Activated CD4-positive, CD25-positive, alpha-beta regulatory T cell treated with anti-CD3 and anti-CD28 coated beads, Interleukin-2, amount 50 U/mL, for 24 hours (primary cell): ENCODE measurements at regions not wholly inside any gene's neighbourhood (a gene's known extent, or its start where the extent isn't known, plus 50 kb on each side); places are given as distances from the start of the nearest gene placed in this dataset.
"Not testable (repeated sequence)": the region's sequence is repeated elsewhere in the genome, so short reads cannot be mapped to it uniquely, and the experiment has no call there.

Experiments used
- ATAC-seq, 2 donors: fragments of 150-1000 bp; cut with Tn5 transposase; one replicate each; pipeline ENCODE4 v1.10.0; 2021; ENCODE audit warnings: mild to moderate bottlenecking in 1 of 2, moderate library complexity in 1 of 2

GRCh38 chr6:144360401-144360800, 75.3 kb downstream of the UTRN start:
- no peak for ATAC-seq

- peak in 1 of 2 donors; percentile 52 for ATAC-seq
Observed at GRCh38 chr6:144361016-144361415, 75.9 kb downstream of the UTRN start.

GRCh38 chr6:144362042-144363018, 77.2 kb downstream of the UTRN start:
- ATAC-seq, result no peak

GRCh38 chr6:144364208-144364720, 79.1 kb downstream of the UTRN start:
- ATAC-seq, result peak in 1 of 2 donors; percentile 38

GRCh38 chr6:144364782-144365181, 79.6 kb downstream of the UTRN start:
- ATAC-seq, result no peak

- ATAC-seq, result no peak
Observed at GRCh38 chr6:144365271-144365670, 80.1 kb downstream of the UTRN start.

GRCh38 chr6:144369696-144370095, 84.6 kb downstream of the UTRN start:
- not testable (repeated sequence) for ATAC-seq

- ATAC-seq, result no peak
Observed at GRCh38 chr6:144372116-144372515, 87.0 kb downstream of the UTRN start.

- no peak for ATAC-seq
Observed at GRCh38 chr6:144372611-144373594, 87.8 kb downstream of the UTRN start.

- ATAC-seq, result not testable (repeated sequence)
Observed at GRCh38 chr6:144374525-144374924, 89.4 kb downstream of the UTRN start.

GRCh38 chr6:144377586-144378210, 92.6 kb downstream of the UTRN start:
- peak; percentile 28 to 44 for ATAC-seq

- ATAC-seq, result no peak
Observed at GRCh38 chr6:144378437-144378836, 93.3 kb downstream of the UTRN start.

GRCh38 chr6:144379356-144379755, 94.2 kb downstream of the UTRN start:
- ATAC-seq, result peak; percentile 78 to 85

GRCh38 chr6:144381499-144381898, 96.4 kb downstream of the UTRN start:
- ATAC-seq, result not testable (repeated sequence)

- no peak for ATAC-seq
Observed at GRCh38 chr6:144383336-144383735, 98.2 kb downstream of the UTRN start.

- ATAC-seq, result peak in 1 of 2 donors; percentile 60
Observed at GRCh38 chr6:144384427-144384826, 99.3 kb downstream of the UTRN start.

- not testable (repeated sequence) for ATAC-seq
Observed at GRCh38 chr6:144389474-144389873, 104.3 kb downstream of the UTRN start.

- ATAC-seq, result no peak
Observed at GRCh38 chr6:144390202-144390601, 105.1 kb downstream of the UTRN start.

GRCh38 chr6:144390886-144391285, 105.8 kb downstream of the UTRN start:
- no peak for ATAC-seq

- no peak for ATAC-seq
Observed at GRCh38 chr6:144392536-144392935, 107.4 kb downstream of the UTRN start.

GRCh38 chr6:144394210-144394609, 109.1 kb downstream of the UTRN start:
- peak; percentile 28 to 76 for ATAC-seq

GRCh38 chr6:144395014-144395413, 109.9 kb downstream of the UTRN start:
- no peak for ATAC-seq
